ENCODE measurements at regions not wholly inside any gene's neighbourhood (a gene's known extent, or its start where the extent isn't known, plus 50 kb on each side); places are given as distances from the start of the nearest gene placed in this dataset.

GRCh38 chr2:164102366-164102765 is 366.6 kb upstream of the FIGN start:
- TF ChIP-seq CTCF (IDR thresholded peaks at IDR 0.05; ENCODE audit: low read length, missing control alignments), result no peak
- DNase-seq (ENCODE audit: low read depth), result no peak
- no peak overlapping the region for H3K4me3 ChIP-seq (replicated peaks; ENCODE audit: low read depth, low read length)

GRCh38 chr2:164091673-164092072 is 355.9 kb upstream of the FIGN start:
- TF ChIP-seq CTCF (IDR thresholded peaks at IDR 0.05; ENCODE audit: low read length, missing control alignments), result no peak
- DNase-seq (ENCODE audit: low read depth), result no peak
- no peak overlapping the region for H3K4me3 ChIP-seq (replicated peaks; ENCODE audit: low read depth, low read length)

- no peak for TF ChIP-seq CTCF (IDR thresholded peaks at IDR 0.05; ENCODE audit: low read length, missing control alignments)
- DNase-seq (ENCODE audit: low read depth), result no peak
- H3K4me3 ChIP-seq (replicated peaks; ENCODE audit: low read depth, low read length), result no peak overlapping the region
Observed at GRCh38 chr2:164090533-164090932, 354.7 kb upstream of the FIGN start.

GRCh38 chr2:164084066-164084465 is 348.3 kb upstream of the FIGN start:
- H3K4me3 ChIP-seq (replicated peaks; ENCODE audit: low read depth, low read length), result no peak overlapping the region
- no peak for DNase-seq (ENCODE audit: low read depth)
- TF ChIP-seq CTCF (IDR thresholded peaks at IDR 0.05; ENCODE audit: low read length, missing control alignments), result no peak

- DNase-seq (ENCODE audit: low read depth), result no peak
- H3K4me3 ChIP-seq (replicated peaks; ENCODE audit: low read depth, low read length), result no peak overlapping the region
- no peak for TF ChIP-seq CTCF (IDR thresholded peaks at IDR 0.05; ENCODE audit: low read length, missing control alignments)
Observed at GRCh38 chr2:164080486-164080885, 344.7 kb upstream of the FIGN start.

GRCh38 chr2:164079258-164079657 is 343.4 kb upstream of the FIGN start:
- TF ChIP-seq CTCF (IDR thresholded peaks at IDR 0.05; ENCODE audit: low read length, missing control alignments), result no peak
- DNase-seq (ENCODE audit: low read depth), result no peak
- no peak overlapping the region for H3K4me3 ChIP-seq (replicated peaks; ENCODE audit: low read depth, low read length)

- TF ChIP-seq CTCF (IDR thresholded peaks at IDR 0.05; ENCODE audit: low read length, missing control alignments), result no peak
- DNase-seq (ENCODE audit: low read depth), result no peak
- H3K4me3 ChIP-seq (replicated peaks; ENCODE audit: low read depth, low read length), result no peak overlapping the region
Observed at GRCh38 chr2:164078421-164078820, 342.6 kb upstream of the FIGN start.
